Endothelial cell of umbilical vein (primary cell): ENCODE measurements at regions not wholly inside any gene's neighbourhood (a gene's known extent, or its start where the extent isn't known, plus 50 kb on each side); places are given as distances from the start of the nearest gene placed in this dataset.

Source experiments
- BruUV-seq: library from RNA; stranded (reverse); fragments of 400-500 nt; replicated peaks from 2 replicates; lab custom pipeline; 2021; lab: Mats Ljungman, UMichigan
- CTCF ChIA-PET: fragments of 300-600, 350-600 bp; sonication (Branson Sonifier 250); formaldehyde crosslinking; loops from one replicate; lab custom pipeline; 2021; ENCODE audit warnings: antibody characterized with exemption, inconsistent platforms; lab: Charles Lee
- POLR2A ChIA-PET: fragments of 300-600, 350-600 bp; sonication (Branson Sonifier 250); formaldehyde crosslinking; loops from one replicate; lab custom pipeline; 2021; ENCODE audit warnings: antibody characterized with exemption, inconsistent platforms; lab: Charles Lee
- DNase-seq: peaks from one replicate; pipeline ENCODE4 v3.0.0-alpha.2; 2011; ENCODE audit warnings: low read depth, low spot score
- FAIRE-seq: peaks from 2 replicates; lab custom pipeline; 2011; peaks lifted over from hg19 to GRCh38; lab: Jason Lieb, UNC
- H2AFZ ChIP-seq: 2 replicates; pipeline ENCODE4 v1.6.0; 2012; ENCODE audit warnings: low read depth, low read length, control low read depth, inconsistent platforms
- H3K27ac ChIP-seq: 2 replicates; pipeline ENCODE4 v1.5.1; 2011; ENCODE audit warnings: low read depth, mild to moderate bottlenecking, control low read depth, low read length, moderate library complexity; ENCODE audit not compliant: insufficient read depth
- H3K27me3 ChIP-seq, 2 experiments: 2 replicates each; pipeline versions ENCODE4 v1.6.0 to v1.6.1; 2011; ENCODE audit warnings: low read length in 2 of 2, mixed read lengths in 1 of 2; ENCODE audit not compliant: control insufficient read depth in 2 of 2, insufficient read depth in 2 of 2
- H3K36me3 ChIP-seq, 2 experiments: 2 replicates in 1 of 2; 3 replicates in 1 of 2; pipeline ENCODE4 v1.5.1; 2011; ENCODE audit warnings: low read length in 2 of 2, mild to moderate bottlenecking in 1 of 2, moderate library complexity in 1 of 2; ENCODE audit not compliant: control insufficient read depth in 2 of 2, insufficient read depth in 2 of 2; ENCODE audit errors: extremely low read depth in 1 of 2
- H3K4me1 ChIP-seq: 3 replicates; pipeline ENCODE4 v1.5.1; 2011; ENCODE audit warnings: mild to moderate bottlenecking, low read length; ENCODE audit not compliant: control insufficient read depth, insufficient read depth; ENCODE audit errors: extremely low read depth
- H3K4me2 ChIP-seq: 2 replicates; pipeline ENCODE4 v1.6.1; 2011; ENCODE audit warnings: low read length, control low read depth, mixed read lengths; ENCODE audit not compliant: insufficient read depth
- H3K4me3 ChIP-seq, 3 experiments: fragments of 200-600 bp in 1 of 3; sonication (generic), shearing (Covaris generic) in 1 of 3; replicated peaks in 1 of 3; 2 replicates each; pipeline ENCODE4 v1.5.1; 2011 to 2016; ENCODE audit warnings: control low read depth in 3 of 3, low read length in 3 of 3, mild to moderate bottlenecking in 2 of 3, inconsistent platforms in 1 of 3, low read depth in 1 of 3, moderate library complexity in 1 of 3; ENCODE audit not compliant: insufficient read depth in 1 of 3
- H3K79me2 ChIP-seq: 2 replicates; pipeline ENCODE4 v1.6.0; 2012; ENCODE audit warnings: low read length, inconsistent platforms; ENCODE audit not compliant: control insufficient read depth, insufficient read depth
- H3K9ac ChIP-seq: replicated peaks from 2 replicates; pipeline ENCODE3; 2011; ENCODE audit warnings: low read length, control low read depth; ENCODE audit not compliant: insufficient read depth; ENCODE audit errors: extremely low read depth
- H3K9me1 ChIP-seq: replicated peaks from 3 replicates; pipeline ENCODE4 v1.6.0; 2011; ENCODE audit warnings: mild to moderate bottlenecking, low read length; ENCODE audit not compliant: control insufficient read depth, insufficient read depth; ENCODE audit errors: extremely low read depth
- H3K9me3 ChIP-seq: replicated peaks from 2 replicates; pipeline ENCODE4 v1.5.1; 2012; ENCODE audit warnings: low read length, inconsistent platforms; ENCODE audit not compliant: control insufficient read depth, insufficient read depth
- H4K20me1 ChIP-seq: replicated peaks from 2 replicates; pipeline ENCODE3; 2011; ENCODE audit warnings: mild to moderate bottlenecking, low read length; ENCODE audit not compliant: control insufficient read depth, insufficient read depth; ENCODE audit errors: extremely low read depth
- CTCF ChIP-seq, 2 donors: IDR thresholded peaks; 1 replicate in 1 of 2; 2 replicates in 1 of 2; pipeline ENCODE4 v1.5.1; 2011; ENCODE audit warnings: low read length in 2 of 2, mild to moderate bottlenecking in 2 of 2, moderate library complexity in 2 of 2, control low read depth in 1 of 2, inconsistent platforms in 1 of 2, low read depth in 1 of 2; ENCODE audit not compliant: insufficient read depth in 1 of 2; ENCODE audit errors: extremely low read depth in 1 of 2
- EZH2 ChIP-seq: IDR thresholded peaks from 2 replicates; pipeline ENCODE4 v1.6.1; 2012; ENCODE audit warnings: borderline replicate concordance, low read depth, mild to moderate bottlenecking, moderate library complexity, low read length, inconsistent platforms; ENCODE audit not compliant: severe bottlenecking
- FOS ChIP-seq: IDR thresholded peaks from 2 replicates; pipeline ENCODE4 v1.6.1; 2011; ENCODE audit warnings: mild to moderate bottlenecking, low read length, moderate library complexity, borderline replicate concordance; ENCODE audit not compliant: insufficient read depth
- GATA2 ChIP-seq: IDR thresholded peaks from 2 replicates; pipeline ENCODE4 v1.7.0; 2011; ENCODE audit warnings: low read depth, mild to moderate bottlenecking, moderate library complexity, mixed read lengths, low read length; ENCODE audit not compliant: insufficient read length, insufficient read depth
- JUN ChIP-seq: IDR thresholded peaks from 2 replicates; pipeline ENCODE4 v1.6.1; 2011; ENCODE audit warnings: borderline replicate concordance, low read depth; ENCODE audit not compliant: insufficient read length, insufficient read depth
- MYC ChIP-seq: IDR thresholded peaks from one replicate; pipeline ENCODE4 v1.6.1; 2011; ENCODE audit warnings: mild to moderate bottlenecking, low read depth, low read length
- POLR2A ChIP-seq: IDR thresholded peaks from 2 replicates; pipeline ENCODE4 v1.6.1; 2012; ENCODE audit warnings: low read depth, mild to moderate bottlenecking, control low read depth, low read length
- POLR2AphosphoS5 ChIP-seq: IDR thresholded peaks from 2 replicates; pipeline ENCODE4 v1.6.1; 2012; ENCODE audit warnings: low read depth, mild to moderate bottlenecking, control low read depth, low read length, moderate library complexity; ENCODE audit not compliant: insufficient read depth
- dilution Hi-C: fragments of 300-500 bp; cut with MboI; formaldehyde crosslinking; loops from one replicate; pipeline ENCODE4 v1.15.0; 2019; ENCODE audit warnings: low sequenced_read_pairs; ENCODE audit not compliant: extremely low pct_ligation_motif_present
- intact Hi-C: fragments of 100-400 bp; cut with micrococcal nuclease; formaldehyde crosslinking; loops from one replicate; pipeline ENCODE4 v1.10.0; 2022
- TF ChIP-seq, protein P1 (sequence below): IDR thresholded peaks from 2 replicates; pipeline ENCODE4 v1.6.1; 2011; ENCODE audit not compliant: insufficient read depth, insufficient read length

DNA sequence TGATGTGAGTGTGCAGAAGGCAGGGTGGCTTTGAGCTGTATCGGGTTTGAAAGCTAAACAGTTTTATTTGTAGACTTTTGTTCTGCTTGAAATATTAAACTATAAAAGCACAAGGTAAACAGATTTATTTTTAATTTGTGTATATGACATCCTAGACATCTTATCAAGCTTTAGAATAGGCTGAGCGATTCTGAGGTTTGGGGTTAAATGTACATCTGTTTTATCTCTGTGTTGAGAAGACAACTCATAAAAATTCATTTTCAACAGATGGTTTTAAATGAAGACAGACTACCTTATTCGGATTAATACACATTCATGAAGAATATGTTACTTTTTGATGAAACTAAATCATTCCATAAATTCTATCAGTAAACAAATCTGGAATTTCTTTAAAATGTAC is 368.8 kb downstream of the RPRM start:
- FAIRE-seq = no peak
- no peaks in the 10 kb centered on the region for H3K36me3 ChIP-seq
- H3K4me2 ChIP-seq = no peak overlapping the region
- dilution Hi-C loops (no loop called here), intact Hi-C loops (no loop called here)
- no peak overlapping the region for H3K9ac ChIP-seq
- H3K9me1 ChIP-seq = no peaks in the 10 kb centered on the region
- H3K27ac ChIP-seq = no peak overlapping the region
- ChIA-PET CTCF (no interaction called here), POLR2A (no interaction called here)
- no peaks in the 10 kb centered on the region for H4K20me1 ChIP-seq
- H3K4me1 ChIP-seq = no peaks in the 10 kb centered on the region
- H2AFZ ChIP-seq = no peak overlapping the region
- H3K9me3 ChIP-seq = no peaks in the 10 kb centered on the region
- H3K4me3 ChIP-seq = no peak overlapping the region
- BruUV-seq = no TSS peak
- H3K79me2 ChIP-seq = no peaks in the 10 kb centered on the region
- no peaks in the 10 kb centered on the region for H3K27me3 ChIP-seq
- TF ChIP-seq POLR2A (no peak), GATA2 (no peak), EZH2 (no peak), FOS (no peak), POLR2AphosphoS5 (no peak), MYC (no peak), CTCF (IDR thresholded peaks at IDR 0.05; ENCODE audit: extremely low read depth in 1 of 2, insufficient read depth in 1 of 2, low read depth in 1 of 2, low read length in 2 of 2) (no peak), JUN (no peak)
- TF ChIP-seq, protein P1, sequence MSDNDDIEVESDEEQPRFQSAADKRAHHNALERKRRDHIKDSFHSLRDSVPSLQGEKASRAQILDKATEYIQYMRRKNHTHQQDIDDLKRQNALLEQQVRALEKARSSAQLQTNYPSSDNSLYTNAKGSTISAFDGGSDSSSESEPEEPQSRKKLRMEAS = no peak
- no peak for DNase-seq
